Esophagus squamous epithelium (tissue), 4 donors: ENCODE measurements at regions not wholly inside any gene's neighbourhood (a gene's known extent, or its start where the extent isn't known, plus 50 kb on each side); places are given as distances from the start of the nearest gene placed in this dataset.

Source experiments
- CTCF ChIP-seq, 6 experiments: fragments of 450-650 bp in 4 of 6; fragments of 200-600 bp in 2 of 6; sonication (generic) in 2 of 6; IDR thresholded peaks; one replicate each; pipeline ENCODE4 v1.5.1; 2016 to 2019; ENCODE audit warnings: antibody characterized with exemption in 6 of 6, mild to moderate bottlenecking in 4 of 6, moderate library complexity in 4 of 6
- POLR2A ChIP-seq, 4 donors: fragments of 450-650 bp; IDR thresholded peaks; one replicate each; pipeline ENCODE4 v1.6.1; 2017; ENCODE audit warnings: antibody characterized with exemption in 4 of 4, mild to moderate bottlenecking in 4 of 4, moderate library complexity in 3 of 4

GRCh38 chr4:66235876-66236275 is 565.6 kb upstream of the EPHA5 start:
- no peak for TF ChIP-seq CTCF (IDR thresholded peaks at IDR 0.05)
- TF ChIP-seq POLR2A (IDR thresholded peaks at IDR 0.05): no peak
